SK-N-SH treated with all-trans-retinoic acid at 6 μM for 48 hours (cell line): ENCODE measurements at regions not wholly inside any gene's neighbourhood (a gene's known extent, or its start where the extent isn't known, plus 50 kb on each side); places are given as distances from the start of the nearest gene placed in this dataset.

Experiments used
- OSR1 ChIP-seq: fragments of 250-450 bp; sonication (Bioruptor Pico); IDR thresholded peaks from 2 replicates; pipeline ENCODE4 v1.8.0; 2022; ENCODE audit warnings: moderate library complexity, mild to moderate bottlenecking, inconsistent platforms
- ZC3H10 ChIP-seq: fragments of 250-450 bp; sonication (Bioruptor Pico); IDR thresholded peaks from 2 replicates; pipeline ENCODE4 v1.5.1; 2021; ENCODE audit warnings: mild to moderate bottlenecking, moderate library complexity
- ZFP30 ChIP-seq: fragments of 450-650 bp; formaldehyde crosslinking; IDR thresholded peaks from 2 replicates; pipeline ENCODE4 v1.5.0; 2022; ENCODE audit warnings: mild to moderate bottlenecking, moderate library complexity
- ZNF70 ChIP-seq: fragments of 450-650 bp; formaldehyde crosslinking; IDR thresholded peaks from 2 replicates; pipeline ENCODE4 v1.5.0; 2020; ENCODE audit warnings: mild to moderate bottlenecking, moderate library complexity

DNA sequence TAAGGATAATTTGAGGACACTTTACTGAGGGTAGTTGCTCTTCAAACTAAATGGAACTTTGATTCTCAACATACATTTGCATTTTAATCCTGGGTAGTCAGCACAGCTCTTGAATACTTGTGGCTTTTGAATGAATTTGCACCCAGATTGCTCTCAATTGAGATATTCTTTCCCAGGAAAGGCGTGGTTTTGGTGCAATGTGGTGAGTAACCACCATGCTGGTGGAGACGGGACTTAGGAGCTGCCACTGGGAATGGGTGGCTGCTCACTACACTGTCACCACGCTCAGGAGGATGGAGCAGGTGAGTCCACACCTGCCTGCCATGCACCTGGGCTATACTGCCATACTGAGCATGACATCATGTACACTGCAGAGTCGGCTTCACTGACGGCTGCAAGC, 99.2 kb downstream of the IRX1 start:
- TF ChIP-seq ZNF70: no peak
- TF ChIP-seq ZFP30 (CRISPR knock-in tag): no peak
- no peak for TF ChIP-seq ZC3H10 (CRISPR knock-in tag)
- TF ChIP-seq OSR1 (CRISPR knock-in tag): no peak
